Mesenchymal stem cell (in vitro differentiated cells and primary cell): ENCODE measurements at regions not wholly inside any gene's neighbourhood (a gene's known extent, or its start where the extent isn't known, plus 50 kb on each side); places are given as distances from the start of the nearest gene placed in this dataset.

Experiments used
- DNase-seq: peaks from one replicate; pipeline ENCODE4 v3.0.0-alpha.2; 2013
- H2AFZ ChIP-seq: one replicate; pipeline ENCODE4 v1.6.1; 2013; ENCODE audit warnings: low read depth, mild to moderate bottlenecking, control low read depth, inconsistent platforms, low read length, moderate library complexity
- H2AK5ac ChIP-seq: 2 replicates; pipeline ENCODE4 v1.6.1; 2013; ENCODE audit warnings: low read length, moderate library complexity, mild to moderate bottlenecking, inconsistent platforms; ENCODE audit not compliant: severe bottlenecking
- H2BK120ac ChIP-seq: one replicate; pipeline ENCODE4 v1.6.1; 2013; ENCODE audit warnings: low read depth, mild to moderate bottlenecking, inconsistent platforms, low read length, moderate library complexity
- H2BK12ac ChIP-seq, 2 experiments: one replicate each; pipeline ENCODE4 v1.6.1; 2013; ENCODE audit warnings: inconsistent platforms in 2 of 2, low read length in 2 of 2, mild to moderate bottlenecking in 2 of 2, moderate library complexity in 2 of 2, control low read depth in 1 of 2
- H2BK15ac ChIP-seq: one replicate; pipeline ENCODE4 v1.6.1; 2013; ENCODE audit warnings: mild to moderate bottlenecking, low read depth, inconsistent platforms; ENCODE audit not compliant: poor library complexity, severe bottlenecking
- H2BK5ac ChIP-seq: 2 replicates; pipeline ENCODE4 v1.6.1; 2013; ENCODE audit warnings: low read depth, mild to moderate bottlenecking, low read length, control low read depth, inconsistent platforms; ENCODE audit not compliant: poor library complexity, severe bottlenecking
- H3K14ac ChIP-seq, 2 experiments: one replicate each; pipeline ENCODE4 v1.6.1; 2013; ENCODE audit warnings: inconsistent platforms in 2 of 2, low read length in 2 of 2, control low read depth in 1 of 2, mild to moderate bottlenecking in 1 of 2, moderate library complexity in 1 of 2
- H3K18ac ChIP-seq, 2 experiments: one replicate each; pipeline ENCODE4 v1.6.1; 2013; ENCODE audit warnings: inconsistent platforms in 2 of 2, low read length in 2 of 2, control low read depth in 1 of 2, low read depth in 1 of 2, mild to moderate bottlenecking in 1 of 2
- H3K23ac ChIP-seq, 2 experiments: one replicate each; pipeline ENCODE4 v1.6.1; 2013; ENCODE audit warnings: inconsistent platforms in 2 of 2, low read length in 2 of 2, mild to moderate bottlenecking in 2 of 2, moderate library complexity in 2 of 2, control low read depth in 1 of 2
- H3K27ac ChIP-seq: 2 replicates; pipeline ENCODE4 v1.5.1; 2013; ENCODE audit warnings: mild to moderate bottlenecking, moderate library complexity, low read length, control low read depth, inconsistent platforms; ENCODE audit not compliant: poor library complexity, severe bottlenecking
- H3K27me3 ChIP-seq, 2 experiments: 2 replicates each; pipeline versions ENCODE4 v1.6.1 to v1.7.0; 2013; ENCODE audit warnings: low read length in 2 of 2, mild to moderate bottlenecking in 2 of 2, moderate library complexity in 2 of 2, control low read depth in 1 of 2, inconsistent platforms in 1 of 2; ENCODE audit not compliant: control insufficient read depth in 1 of 2, insufficient read depth in 1 of 2
- H3K36me3 ChIP-seq, 2 experiments: 2 replicates each; pipeline versions ENCODE4 v1.6.1 to v1.7.0; 2013; ENCODE audit warnings: low read length in 2 of 2, control low read depth in 1 of 2, inconsistent platforms in 1 of 2, low read depth in 1 of 2, mild to moderate bottlenecking in 1 of 2; ENCODE audit not compliant: insufficient read depth in 2 of 2, control insufficient read depth in 1 of 2
- H3K4ac ChIP-seq, 2 experiments: one replicate each; pipeline ENCODE4 v1.6.1; 2013; ENCODE audit warnings: inconsistent platforms in 2 of 2, low read length in 2 of 2, mild to moderate bottlenecking in 2 of 2, moderate library complexity in 2 of 2, control low read depth in 1 of 2, low read depth in 1 of 2
- H3K4me1 ChIP-seq: 2 replicates; pipeline ENCODE4 v1.6.1; 2013; ENCODE audit warnings: low read depth, low read length, control low read depth; ENCODE audit not compliant: control insufficient read depth, insufficient read depth
- H3K4me2 ChIP-seq: 2 replicates; pipeline ENCODE4 v1.6.1; 2013; ENCODE audit warnings: low read length, mild to moderate bottlenecking, inconsistent platforms; ENCODE audit not compliant: poor library complexity, severe bottlenecking
- H3K4me3 ChIP-seq, 2 experiments: 2 replicates each; pipeline versions ENCODE4 v1.5.1 to v1.7.0; 2013; ENCODE audit warnings: low read length in 2 of 2, mild to moderate bottlenecking in 2 of 2, control low read depth in 1 of 2, low read depth in 1 of 2; ENCODE audit not compliant: insufficient read depth in 1 of 2
- H3K79me1 ChIP-seq: replicated peaks from 2 replicates; pipeline ENCODE4 v1.6.1; 2013; ENCODE audit warnings: mild to moderate bottlenecking, control low read depth, low read length, inconsistent platforms; ENCODE audit not compliant: poor library complexity, severe bottlenecking
- H3K9ac ChIP-seq: 2 replicates; pipeline ENCODE4 v1.7.0; 2013; ENCODE audit warnings: mild to moderate bottlenecking, low read length, moderate library complexity
- H3K9me3 ChIP-seq: 2 replicates; pipeline ENCODE4 v1.7.0; 2013; ENCODE audit warnings: mild to moderate bottlenecking, low read length; ENCODE audit not compliant: control insufficient read depth
- H4K8ac ChIP-seq: one replicate; pipeline ENCODE4 v1.6.1; 2013; ENCODE audit warnings: inconsistent platforms, mild to moderate bottlenecking, low read length, moderate library complexity
- H4K91ac ChIP-seq: one replicate; pipeline ENCODE4 v1.6.1; 2013; ENCODE audit warnings: mild to moderate bottlenecking, low read length, inconsistent platforms
- WGBS: methylation state at CpG from one replicate; pipeline ENCODE4 v1.1.7; 2013; ENCODE audit warnings: mixed read lengths; 5-methylcytosine and 5-hydroxymethylcytosine counted together

- Histone ChIP-seq H2BK120ac (no peak overlapping the region), H3K36me3 (no peaks in the 10 kb centered on the region), H4K8ac (no peak overlapping the region), H3K14ac (no peak overlapping the region), H3K4ac (no peak overlapping the region), H2BK5ac (no peak overlapping the region), H3K27ac (no peak overlapping the region), H3K4me1 (peaks cover 3% of the 10 kb centered on the region), H3K9me3 (no peaks in the 10 kb centered on the region), H2AK5ac (no peak overlapping the region), H3K23ac (no peak overlapping the region), H2BK15ac (no peak overlapping the region), H2BK12ac (no peak overlapping the region), H3K79me1 (no peaks in the 10 kb centered on the region), H3K4me2 (no peak overlapping the region), H3K4me3 (no peak overlapping the region), H3K18ac (no peak overlapping the region), H2AFZ (no peak overlapping the region), H4K91ac (no peak overlapping the region), H3K9ac (no peak overlapping the region), H3K27me3 (no peaks in the 10 kb centered on the region)
- 100% methylated on average over 1 of the region's 3 CpGs for WGBS
- DNase-seq: peak; percentile 12
Observed at GRCh38 chr2:107589079-107589491, 237.6 kb upstream of the RGPD4 start.

GRCh38 chr2:107591561-107592279, 235.0 kb upstream of the RGPD4 start:
- no peak overlapping the region for H3K4me3 ChIP-seq
- no peak overlapping the region for H3K18ac ChIP-seq
- H2BK15ac ChIP-seq: no peak overlapping the region
- no peak overlapping the region for H3K4me2 ChIP-seq
- H3K14ac ChIP-seq: no peak overlapping the region
- no peak overlapping the region for H2BK5ac ChIP-seq
- no peak overlapping the region for H3K27ac ChIP-seq
- no peak overlapping the region for H3K4ac ChIP-seq
- no peak overlapping the region for H3K9ac ChIP-seq
- WGBS: 73% methylated on average over 3 of the region's 3 CpGs
- H2AFZ ChIP-seq: no peak overlapping the region
- DNase-seq: peak; percentile 57
- no peaks in the 10 kb centered on the region for H3K27me3 ChIP-seq
- no peak overlapping the region for H2AK5ac ChIP-seq
- H3K9me3 ChIP-seq: no peaks in the 10 kb centered on the region
- peaks cover 2% of the 10 kb centered on the region for H3K4me1 ChIP-seq
- H2BK120ac ChIP-seq: no peak overlapping the region
- H3K36me3 ChIP-seq: no peaks in the 10 kb centered on the region
- no peak overlapping the region for H3K23ac ChIP-seq
- peak overlapping the region; percentile 81 for H4K8ac ChIP-seq
- H4K91ac ChIP-seq: no peak overlapping the region
- no peaks in the 10 kb centered on the region for H3K79me1 ChIP-seq
- no peak overlapping the region for H2BK12ac ChIP-seq

- Histone ChIP-seq H3K9me3 (no peaks in the 10 kb centered on the region), H4K8ac (peak overlapping the region; percentile 81), H3K4me1 (peaks cover 2% of the 10 kb centered on the region), H3K14ac (no peak overlapping the region), H3K23ac (no peak overlapping the region), H2BK120ac (peak overlapping the region; percentile 42), H3K79me1 (no peaks in the 10 kb centered on the region), H3K4ac (no peak overlapping the region), H2BK12ac (peak overlapping the region in 1 of 2 experiments; percentile 33), H3K27me3 (no peaks in the 10 kb centered on the region), H3K9ac (no peak overlapping the region), H4K91ac (no peak overlapping the region), H2AK5ac (no peak overlapping the region), H3K4me3 (no peak overlapping the region), H3K27ac (no peak overlapping the region), H2BK5ac (no peak overlapping the region), H2BK15ac (no peak overlapping the region), H3K18ac (peak overlapping the region in 1 of 2 experiments; percentile 71), H2AFZ (peak overlapping the region; percentile 66), H3K36me3 (no peaks in the 10 kb centered on the region), H3K4me2 (no peak overlapping the region)
- 45% methylated on average over 4 of the region's 4 CpGs for WGBS
- no peak for DNase-seq
Observed at GRCh38 chr2:107592280-107592624, 234.4 kb upstream of the RGPD4 start.

GRCh38 chr2:107595285-107595684, 231.4 kb upstream of the RGPD4 start:
- no peak overlapping the region for H3K27ac ChIP-seq
- H3K27me3 ChIP-seq: no peaks in the 10 kb centered on the region
- no peak overlapping the region for H3K18ac ChIP-seq
- no peak overlapping the region for H2BK12ac ChIP-seq
- no peak overlapping the region for H3K14ac ChIP-seq
- no peak overlapping the region for H3K9ac ChIP-seq
- no peak overlapping the region for H4K91ac ChIP-seq
- no peak for DNase-seq
- no peak overlapping the region for H2BK120ac ChIP-seq
- H2BK5ac ChIP-seq: no peak overlapping the region
- no peak overlapping the region for H3K4me2 ChIP-seq
- H3K79me1 ChIP-seq: no peaks in the 10 kb centered on the region
- H3K23ac ChIP-seq: no peak overlapping the region
- no peak overlapping the region for H2BK15ac ChIP-seq
- H3K4me1 ChIP-seq: peaks cover 2% of the 10 kb centered on the region
- no peaks in the 10 kb centered on the region for H3K9me3 ChIP-seq
- no peak overlapping the region for H3K4me3 ChIP-seq
- no peak overlapping the region for H4K8ac ChIP-seq
- H2AK5ac ChIP-seq: no peak overlapping the region
- H3K36me3 ChIP-seq: no peaks in the 10 kb centered on the region
- H3K4ac ChIP-seq: no peak overlapping the region
- no peak overlapping the region for H2AFZ ChIP-seq
- WGBS: 87% methylated on average over 5 of the region's 5 CpGs
